Heart left ventricle (tissue), 16 donors: ENCODE measurements at regions not wholly inside any gene's neighbourhood (a gene's known extent, or its start where the extent isn't known, plus 50 kb on each side); places are given as distances from the start of the nearest gene placed in this dataset.

Experiments used
- ATAC-seq, 4 donors: fragments of 200-7000 bp; cut with Tn5 transposase; one replicate each; pipeline ENCODE4 v1.9.1; 2020 to 2022; ENCODE audit warnings: moderate library complexity in 4 of 4, mild to moderate bottlenecking in 3 of 4, moderate number of reproducible peaks in 1 of 4
- DNase-seq, 5 donors: peaks; one replicate each; pipeline ENCODE4 v3.0.0-alpha.2; 2020
- H3K27ac ChIP-seq, 12 donors: fragments of 200-600 bp; sonication (generic) in 4 of 12; one replicate each; pipeline versions ENCODE4 v1.5.0 to v1.8.0; 2016 to 2022; ENCODE audit warnings: mild to moderate bottlenecking in 2 of 12
- H3K27me3 ChIP-seq, 9 donors: fragments of 200-600 bp; sonication (generic) in 2 of 9; one replicate each; pipeline versions ENCODE4 v1.5.1 to v1.8.0; 2016 to 2022; ENCODE audit warnings: mild to moderate bottlenecking in 3 of 9
- H3K36me3 ChIP-seq, 9 donors: fragments of 200-600 bp; sonication (generic) in 2 of 9; one replicate each; pipeline versions ENCODE4 v1.5.0 to v1.8.0; 2018 to 2022; ENCODE audit warnings: mild to moderate bottlenecking in 2 of 9
- H3K4me1 ChIP-seq, 12 donors: fragments of 200-600 bp; sonication (generic) in 4 of 12; one replicate each; pipeline versions ENCODE4 v1.5.0 to v1.8.0; 2016 to 2022; ENCODE audit warnings: mild to moderate bottlenecking in 3 of 12
- H3K4me3 ChIP-seq, 12 donors: fragments of 200-600 bp; sonication (generic) in 4 of 12; one replicate each; pipeline versions ENCODE4 v1.5.0 to v1.8.0; 2017 to 2022; ENCODE audit warnings: mild to moderate bottlenecking in 9 of 12, moderate library complexity in 4 of 12
- H3K9me3 ChIP-seq, 12 donors: fragments of 200-600 bp; sonication (generic) in 4 of 12; one replicate each; pipeline versions ENCODE4 v1.5.0 to v1.8.0; 2016 to 2022; ENCODE audit warnings: mild to moderate bottlenecking in 1 of 12
- POLR2A ChIP-seq, 2 donors: fragments of 450-650 bp; IDR thresholded peaks; one replicate each; pipeline ENCODE4 v1.6.1; 2017; ENCODE audit warnings: antibody characterized with exemption in 2 of 2, mild to moderate bottlenecking in 2 of 2, moderate library complexity in 2 of 2
- WGBS, 4 donors: extraction: QIAGEN DNeasy Blood & Tissue Kit in 2 of 4; methylation state at CpG; one replicate each; pipeline versions ENCODE4 v1.1.5 to v1.1.7; 2013 to 2018; 5-methylcytosine and 5-hydroxymethylcytosine counted together
- intact Hi-C, 10 donors: fragments of 100-400 bp; cut with DNase I; formaldehyde crosslinking; loops; one replicate each; pipeline versions ENCODE4 v1.11.1 to v1.14.2; 2022
- TF ChIP-seq, protein P1 (sequence below), 12 donors: fragments of 200-600 bp; sonication (generic) in 4 of 12; IDR thresholded peaks; one replicate each; pipeline versions ENCODE4 v1.5.0 to v1.8.0; 2018 to 2022; ENCODE audit warnings: antibody characterized with exemption in 12 of 12, mild to moderate bottlenecking in 5 of 12
- donor health status: ischemic (EF 13 %, LVEDD 7.1; RV severe dilation, severe dysfunction).
- donor health status: healthy with polysubstance abuse.
- donor health status: DM: no; HTN: yes; CAD: no.
- donor health status: DM: no; HTN: no; CAD: no.
- donor health status: ischemic (EF 25% LVEDD 6.9; RV normal size, moderate dysfunction).
- donor health status: ischemic (EF 25% LVEDD 5.7; RV mildly dilated, moderate dysfunction).
- donor health status: healthy.
- donor health status: DM: yes; HTN: yes; CAD: no.
- donor health status: ischemic (EF 35%, LVEDD 5.7; RV mildly dilated, moderate dysfunction).
- donor health status: nonischemic (EF 11% LVEDD 7.7; RV severe dilation, severe dysfunction).
- donor health status: DM: yes; HTN: yes; CAD: no.
- donor health status: PGD.
- donor health status: ischemic (EF 29% LVEDD 5.4; RV normal size, mild dysfunction).
- donor health status: nonischemic (EF 23%, LVEDD 6.1; RV moderate dilation, normal function).

DNA sequence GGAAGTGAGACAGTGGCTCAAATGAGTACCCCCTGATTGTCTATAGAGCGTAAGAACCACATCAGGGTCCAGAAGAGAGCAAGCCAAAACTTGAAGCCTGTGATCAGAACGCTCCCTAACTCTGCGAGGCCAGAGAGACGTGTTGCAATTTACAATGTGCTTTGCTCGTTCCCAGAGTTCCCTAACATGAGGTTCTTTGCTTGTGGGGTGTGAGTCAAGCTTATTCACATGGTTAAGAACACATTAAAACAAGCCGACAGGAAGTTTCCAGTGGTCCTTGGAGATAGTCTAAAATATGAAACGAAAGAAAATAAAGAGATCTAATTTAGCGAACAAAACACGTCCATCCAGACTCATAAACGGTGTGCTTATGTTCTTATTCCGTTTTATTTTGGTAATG is 702.3 kb downstream of the TRIML1 start:
- intact Hi-C loops: no loop called here
- no peak for ATAC-seq

DNA sequence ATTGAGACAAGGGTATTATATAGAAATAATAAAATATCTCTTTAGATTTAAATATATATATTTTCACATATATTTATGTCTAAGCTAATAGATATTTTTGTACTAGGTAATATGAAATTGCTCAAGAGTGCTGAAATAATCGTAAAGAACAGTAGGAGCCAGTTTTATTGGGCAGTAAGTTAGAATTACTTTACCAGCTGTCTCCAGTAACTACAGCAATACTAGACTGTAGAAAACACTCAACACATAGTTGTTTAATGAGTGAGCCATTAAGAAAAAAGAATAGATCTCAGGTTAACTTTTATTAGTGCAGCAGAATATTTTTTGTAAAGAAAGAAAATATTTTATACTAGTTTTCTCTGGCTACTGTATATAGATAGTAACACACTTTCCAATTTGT is 715.2 kb downstream of the TRIML1 start:
- no peaks in the 10 kb centered on the region for H3K4me1 ChIP-seq
- intact Hi-C loops: no loop called here
- no peak overlapping the region for H3K4me3 ChIP-seq
- peaks cover 0 to 31% (median 11%) of the 10 kb centered on the region in 12 donors for H3K9me3 ChIP-seq
- WGBS, 4 donors: 59 to 72% (median 65%) methylated on average over 1 of the region's 1 CpG
- no peaks in the 10 kb centered on the region for H3K27me3 ChIP-seq
- no peak for ATAC-seq
- no peaks in the 10 kb centered on the region for H3K36me3 ChIP-seq
- TF ChIP-seq, protein P1, sequence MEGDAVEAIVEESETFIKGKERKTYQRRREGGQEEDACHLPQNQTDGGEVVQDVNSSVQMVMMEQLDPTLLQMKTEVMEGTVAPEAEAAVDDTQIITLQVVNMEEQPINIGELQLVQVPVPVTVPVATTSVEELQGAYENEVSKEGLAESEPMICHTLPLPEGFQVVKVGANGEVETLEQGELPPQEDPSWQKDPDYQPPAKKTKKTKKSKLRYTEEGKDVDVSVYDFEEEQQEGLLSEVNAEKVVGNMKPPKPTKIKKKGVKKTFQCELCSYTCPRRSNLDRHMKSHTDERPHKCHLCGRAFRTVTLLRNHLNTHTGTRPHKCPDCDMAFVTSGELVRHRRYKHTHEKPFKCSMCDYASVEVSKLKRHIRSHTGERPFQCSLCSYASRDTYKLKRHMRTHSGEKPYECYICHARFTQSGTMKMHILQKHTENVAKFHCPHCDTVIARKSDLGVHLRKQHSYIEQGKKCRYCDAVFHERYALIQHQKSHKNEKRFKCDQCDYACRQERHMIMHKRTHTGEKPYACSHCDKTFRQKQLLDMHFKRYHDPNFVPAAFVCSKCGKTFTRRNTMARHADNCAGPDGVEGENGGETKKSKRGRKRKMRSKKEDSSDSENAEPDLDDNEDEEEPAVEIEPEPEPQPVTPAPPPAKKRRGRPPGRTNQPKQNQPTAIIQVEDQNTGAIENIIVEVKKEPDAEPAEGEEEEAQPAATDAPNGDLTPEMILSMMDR (IDR thresholded peaks at IDR 0.05): no peak
- no peak for TF ChIP-seq POLR2A (IDR thresholded peaks at IDR 0.05)
- no peak for DNase-seq
- no peak overlapping the region for H3K27ac ChIP-seq

More for the DNA sequence above, 702.3 kb downstream of the TRIML1 start:
- Histone ChIP-seq H3K36me3 (no peaks in the 10 kb centered on the region), H3K4me1 (no peaks in the 10 kb centered on the region), H3K9me3 (no peaks in the 10 kb centered on the region), H3K27me3 (no peaks in the 10 kb centered on the region), H3K4me3 (no peak overlapping the region), H3K27ac (no peak overlapping the region)
- 83 to 91% (median 85%) methylated on average over 11 of the region's 11 CpGs for WGBS, 4 donors
- no peak for DNase-seq
- TF ChIP-seq POLR2A (IDR thresholded peaks at IDR 0.05): no peak
- TF ChIP-seq, protein P1 (IDR thresholded peaks at IDR 0.05): no peak

DNA sequence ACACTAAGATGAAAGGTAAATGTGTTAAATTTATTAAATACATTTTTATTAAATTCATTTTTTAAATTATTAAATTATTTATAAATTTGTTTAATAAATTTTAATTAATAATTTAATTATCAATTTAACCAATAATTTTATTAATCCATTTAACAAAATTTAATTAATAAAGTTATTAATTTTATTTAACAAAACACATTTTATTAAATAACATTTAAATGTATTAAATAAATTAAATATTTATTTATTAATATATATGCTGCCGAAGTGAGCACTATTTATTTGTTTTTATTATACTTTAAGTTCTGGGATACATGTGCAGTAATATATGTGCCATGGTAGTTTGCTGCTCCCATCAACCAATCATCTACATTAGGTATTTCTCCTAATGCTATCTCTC is 719.5 kb downstream of the TRIML1 start:
- 43 to 99% (median 52%) methylated on average over 1 of the region's 1 CpG for whole genome bisulfite sequencing, 4 donors
- no peak overlapping the region for H3K27ac ChIP-seq
- no peak overlapping the region for H3K4me3 ChIP-seq
- intact Hi-C loops: no loop called here
- peaks cover 0 to 24% (median 3%) of the 10 kb centered on the region in 12 donors for H3K9me3 ChIP-seq
- H3K4me1 ChIP-seq: no peaks in the 10 kb centered on the region
- TF ChIP-seq, protein P1 (IDR thresholded peaks at IDR 0.05): no peak
- no peak for TF ChIP-seq POLR2A (IDR thresholded peaks at IDR 0.05)
- DNase-seq (no peak), ATAC-seq (no peak)
- H3K36me3 ChIP-seq: no peaks in the 10 kb centered on the region
- no peaks in the 10 kb centered on the region for H3K27me3 ChIP-seq

DNA sequence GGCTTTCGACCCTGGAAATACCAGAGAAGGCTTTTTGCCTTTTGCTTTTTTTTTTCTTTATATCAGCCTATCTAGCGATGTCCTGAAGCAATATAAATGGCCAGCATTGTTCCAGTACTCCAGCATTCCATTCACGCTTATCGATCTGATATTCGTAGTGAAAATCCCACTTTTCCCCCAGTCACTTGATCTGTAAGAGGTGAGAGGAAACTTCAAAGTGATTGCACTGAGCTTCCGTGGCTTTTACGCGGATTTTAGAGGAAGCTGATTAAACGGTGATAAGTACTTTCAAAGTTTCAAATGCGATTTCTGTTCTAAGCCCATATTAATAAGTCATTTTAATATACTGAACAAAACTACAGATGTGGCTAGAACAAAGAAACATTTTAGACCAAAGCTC is 725.5 kb downstream of the TRIML1 start:
- H3K4me3 ChIP-seq: no peak overlapping the region
- no peaks in the 10 kb centered on the region for H3K4me1 ChIP-seq
- H3K9me3 ChIP-seq: peaks cover 0 to 18% (median 3%) of the 10 kb centered on the region in 12 donors
- intact Hi-C loops: no loop called here
- DNase-seq (no peak), ATAC-seq (no peak)
- no peak overlapping the region for H3K27ac ChIP-seq
- TF ChIP-seq, protein P1 (IDR thresholded peaks at IDR 0.05): no peak
- no peak for TF ChIP-seq POLR2A (IDR thresholded peaks at IDR 0.05)
- no peaks in the 10 kb centered on the region for H3K36me3 ChIP-seq
- H3K27me3 ChIP-seq: no peaks in the 10 kb centered on the region
- 51 to 64% (median 56%) methylated on average over 10 of the region's 10 CpGs for WGBS, 4 donors
